ENCODE measurements at regions not wholly inside any gene's neighbourhood (a gene's known extent, or its start where the extent isn't known, plus 50 kb on each side); places are given as distances from the start of the nearest gene placed in this dataset.

GRCh38 chr11:37967635-37968034, 1369.6 kb upstream of the RAG2 start:
- H3K9me2 ChIP-seq (ENCODE audit: insufficient read depth, low read length), result no peaks in the 10 kb centered on the region
- H3K36me3 ChIP-seq (ENCODE audit: insufficient read depth, low read length), result no peaks in the 10 kb centered on the region
- no peak overlapping the region for H3K27ac ChIP-seq (ENCODE audit: low read depth, low read length, poor library complexity, severe bottlenecking)
- no peaks in the 10 kb centered on the region for H3K4me1 ChIP-seq (ENCODE audit: insufficient read depth, low read length, poor library complexity, severe bottlenecking)
- H3K4me2 ChIP-seq (ENCODE audit: low read length), result no peak overlapping the region
- CTCF ChIA-PET (ENCODE audit: unreplicated experiment), result no interaction called here
- no peaks in the 10 kb centered on the region for H3K79me2 ChIP-seq (ENCODE audit: insufficient read depth, low read depth, low read length)
- H4K20me1 ChIP-seq (ENCODE audit: insufficient read depth, low read length), result no peaks in the 10 kb centered on the region
- no peak for DNase-seq (ENCODE audit: low spot score)
- intact Hi-C loops (cut with micrococcal nuclease; ENCODE audit: unreplicated experiment), result no loop called here
- H2AFZ ChIP-seq (ENCODE audit: low read length), result no peak overlapping the region
- H3K9me3 ChIP-seq (ENCODE audit: low read length), result no peaks in the 10 kb centered on the region
- POLR2A ChIA-PET, result no interaction called here
- TF ChIP-seq, protein P1, sequence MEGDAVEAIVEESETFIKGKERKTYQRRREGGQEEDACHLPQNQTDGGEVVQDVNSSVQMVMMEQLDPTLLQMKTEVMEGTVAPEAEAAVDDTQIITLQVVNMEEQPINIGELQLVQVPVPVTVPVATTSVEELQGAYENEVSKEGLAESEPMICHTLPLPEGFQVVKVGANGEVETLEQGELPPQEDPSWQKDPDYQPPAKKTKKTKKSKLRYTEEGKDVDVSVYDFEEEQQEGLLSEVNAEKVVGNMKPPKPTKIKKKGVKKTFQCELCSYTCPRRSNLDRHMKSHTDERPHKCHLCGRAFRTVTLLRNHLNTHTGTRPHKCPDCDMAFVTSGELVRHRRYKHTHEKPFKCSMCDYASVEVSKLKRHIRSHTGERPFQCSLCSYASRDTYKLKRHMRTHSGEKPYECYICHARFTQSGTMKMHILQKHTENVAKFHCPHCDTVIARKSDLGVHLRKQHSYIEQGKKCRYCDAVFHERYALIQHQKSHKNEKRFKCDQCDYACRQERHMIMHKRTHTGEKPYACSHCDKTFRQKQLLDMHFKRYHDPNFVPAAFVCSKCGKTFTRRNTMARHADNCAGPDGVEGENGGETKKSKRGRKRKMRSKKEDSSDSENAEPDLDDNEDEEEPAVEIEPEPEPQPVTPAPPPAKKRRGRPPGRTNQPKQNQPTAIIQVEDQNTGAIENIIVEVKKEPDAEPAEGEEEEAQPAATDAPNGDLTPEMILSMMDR (conservative IDR thresholded peaks at IDR 0.05; ENCODE audit: low read length), result no peak
- TF ChIP-seq EZH2phosphoT487 (IDR thresholded peaks at IDR 0.05; ENCODE audit: borderline replicate concordance, low read depth, low read length), result no peak
- no peak overlapping the region for H3K4me3 ChIP-seq (ENCODE audit: low read depth, low read length, poor library complexity, severe bottlenecking)
- no TSS peak for BruUV-seq (replicated peaks)

DNA sequence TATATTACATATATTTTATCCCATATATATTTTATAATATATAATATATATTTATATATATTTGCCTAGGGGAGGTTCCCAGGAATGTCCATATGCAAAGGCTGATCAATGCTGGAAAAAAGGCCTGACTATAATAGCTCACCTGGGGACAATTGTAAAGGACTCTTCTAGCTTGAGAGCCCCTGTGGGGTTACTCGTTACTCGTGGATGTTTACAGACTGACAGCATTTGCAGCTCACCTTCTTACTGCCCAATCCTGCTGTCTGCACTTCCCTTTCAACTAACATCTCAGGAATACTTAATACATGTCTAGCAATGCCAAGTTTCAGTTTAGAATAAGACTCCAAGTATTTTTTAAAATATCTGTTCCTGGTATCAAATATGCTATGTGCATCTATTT, 1365.4 kb upstream of the RAG2 start:
- Histone ChIP-seq H2AFZ (ENCODE audit: low read length) (no peak overlapping the region), H4K20me1 (ENCODE audit: insufficient read depth, low read length) (no peaks in the 10 kb centered on the region), H3K9me3 (ENCODE audit: low read length) (no peaks in the 10 kb centered on the region), H3K4me1 (ENCODE audit: insufficient read depth, low read length, poor library complexity, severe bottlenecking) (no peaks in the 10 kb centered on the region), H3K79me2 (ENCODE audit: insufficient read depth, low read depth, low read length) (no peaks in the 10 kb centered on the region), H3K4me2 (ENCODE audit: low read length) (no peak overlapping the region), H3K9me2 (ENCODE audit: insufficient read depth, low read length) (no peaks in the 10 kb centered on the region), H3K27ac (ENCODE audit: low read depth, low read length, poor library complexity, severe bottlenecking) (no peak overlapping the region), H3K36me3 (ENCODE audit: insufficient read depth, low read length) (no peaks in the 10 kb centered on the region), H3K4me3 (ENCODE audit: low read depth, low read length, poor library complexity, severe bottlenecking) (no peak overlapping the region)
- ChIA-PET POLR2A (no interaction called here), CTCF (ENCODE audit: unreplicated experiment) (no interaction called here)
- intact Hi-C loops (cut with micrococcal nuclease; ENCODE audit: unreplicated experiment), result no loop called here
- BruUV-seq (replicated peaks), result no TSS peak
- DNase-seq (ENCODE audit: low spot score), result no peak
- TF ChIP-seq EZH2phosphoT487 (IDR thresholded peaks at IDR 0.05; ENCODE audit: borderline replicate concordance, low read depth, low read length), result no peak
- TF ChIP-seq, protein P1 (conservative IDR thresholded peaks at IDR 0.05; ENCODE audit: low read length), result no peak

GRCh38 chr11:37957717-37958116, 1359.7 kb upstream of the RAG2 start:
- CTCF ChIA-PET (ENCODE audit: unreplicated experiment), result no interaction called here

More at GRCh38 chr11:37957717-37958116, 1359.7 kb upstream of the RAG2 start:
- no peaks in the 10 kb centered on the region for H3K36me3 ChIP-seq (ENCODE audit: insufficient read depth, low read length)
- H4K20me1 ChIP-seq (ENCODE audit: insufficient read depth, low read length), result no peaks in the 10 kb centered on the region
- H2AFZ ChIP-seq (ENCODE audit: low read length), result no peak overlapping the region
- POLR2A ChIA-PET, result no interaction called here
- DNase-seq (ENCODE audit: low spot score), result no peak
- no peak overlapping the region for H3K4me2 ChIP-seq (ENCODE audit: low read length)
- no peaks in the 10 kb centered on the region for H3K9me3 ChIP-seq (ENCODE audit: low read length)
- no peaks in the 10 kb centered on the region for H3K9me2 ChIP-seq (ENCODE audit: insufficient read depth, low read length)
- no peaks in the 10 kb centered on the region for H3K79me2 ChIP-seq (ENCODE audit: insufficient read depth, low read depth, low read length)
- no peak overlapping the region for H3K27ac ChIP-seq (ENCODE audit: low read depth, low read length, poor library complexity, severe bottlenecking)
- no peaks in the 10 kb centered on the region for H3K4me1 ChIP-seq (ENCODE audit: insufficient read depth, low read length, poor library complexity, severe bottlenecking)
- intact Hi-C loops (cut with micrococcal nuclease; ENCODE audit: unreplicated experiment), result no loop called here
- BruUV-seq (replicated peaks), result no TSS peak
- TF ChIP-seq, protein P1 (conservative IDR thresholded peaks at IDR 0.05; ENCODE audit: low read length), result no peak
- TF ChIP-seq EZH2phosphoT487 (IDR thresholded peaks at IDR 0.05; ENCODE audit: borderline replicate concordance, low read depth, low read length), result no peak
- no peak overlapping the region for H3K4me3 ChIP-seq (ENCODE audit: low read depth, low read length, poor library complexity, severe bottlenecking)

Measured in OCI-LY7 (cell line).